ENCODE measurements at regions not wholly inside any gene's neighbourhood (a gene's known extent, or its start where the extent isn't known, plus 50 kb on each side); places are given as distances from the start of the nearest gene placed in this dataset.
"Not testable (repeated sequence)": the region's sequence is repeated elsewhere in the genome, so short reads cannot be mapped to it uniquely, and the experiment has no call there.

- no peak for DNase-seq
Measured at GRCh38 chr15:34700891-34701427, 53.8 kb downstream of the GJD2 start.

- DNase-seq, result no peak
Measured at GRCh38 chr15:34699968-34700640, 54.7 kb downstream of the GJD2 start.

- DNase-seq, result no peak
Measured at GRCh38 chr15:34696506-34696905, 58.3 kb downstream of the GJD2 start.

GRCh38 chr15:34693053-34693744 is 61.6 kb downstream of the GJD2 start:
- no peak for DNase-seq

GRCh38 chr15:34691034-34691433 is 63.8 kb downstream of the GJD2 start:
- DNase-seq, result no peak

GRCh38 chr15:34688699-34689098 is 66.1 kb downstream of the GJD2 start:
- no peak for DNase-seq

- DNase-seq, result no peak
Measured at GRCh38 chr15:34684351-34684750, 70.4 kb downstream of the GJD2 start.

GRCh38 chr15:34682674-34683073 is 72.1 kb downstream of the GJD2 start:
- DNase-seq, result no peak

- DNase-seq, result no peak
Measured at GRCh38 chr15:34679291-34679690, 75.5 kb downstream of the GJD2 start.

GRCh38 chr15:34673241-34673640 is 81.6 kb downstream of the GJD2 start:
- DNase-seq, result no peak

- DNase-seq, result no peak
Measured at GRCh38 chr15:34665498-34666116, 82.2 kb upstream of the GOLGA8B start.

GRCh38 chr15:34664418-34664817 is 81.0 kb upstream of the GOLGA8B start:
- DNase-seq, result no peak

GRCh38 chr15:34663101-34663500 is 79.7 kb upstream of the GOLGA8B start:
- DNase-seq, result no peak

- no peak for DNase-seq
Measured at GRCh38 chr15:34659056-34659455, 75.6 kb upstream of the GOLGA8B start.

- DNase-seq, result no peak
Measured at GRCh38 chr15:34657469-34658127, 74.1 kb upstream of the GOLGA8B start.

- DNase-seq, result no peak
Measured at GRCh38 chr15:34656005-34656796, 72.8 kb upstream of the GOLGA8B start.

GRCh38 chr15:34655326-34655725 is 71.9 kb upstream of the GOLGA8B start:
- no peak for DNase-seq

- DNase-seq, result no peak
Measured at GRCh38 chr15:34654625-34655024, 71.2 kb upstream of the GOLGA8B start.

GRCh38 chr15:34653992-34654391 is 70.5 kb upstream of the GOLGA8B start:
- no peak for DNase-seq

- not testable (repeated sequence) for DNase-seq
Measured at GRCh38 chr15:34653326-34653725, 69.9 kb upstream of the GOLGA8B start.

- no peak for DNase-seq
Measured at GRCh38 chr15:34652726-34653033, 69.2 kb upstream of the GOLGA8B start.

GRCh38 chr15:34651997-34652725 is 68.7 kb upstream of the GOLGA8B start:
- DNase-seq, result no peak
